A172 (cell line): ENCODE measurements at regions not wholly inside any gene's neighbourhood (a gene's known extent, or its start where the extent isn't known, plus 50 kb on each side); places are given as distances from the start of the nearest gene placed in this dataset.
"Not testable (repeated sequence)": the region's sequence is repeated elsewhere in the genome, so short reads cannot be mapped to it uniquely, and the experiment has no call there.

Experiments used
- DNase-seq: peaks from one replicate; pipeline ENCODE4 v3.0.0-alpha.2; 2015; ENCODE audit warnings: low spot score

DNA sequence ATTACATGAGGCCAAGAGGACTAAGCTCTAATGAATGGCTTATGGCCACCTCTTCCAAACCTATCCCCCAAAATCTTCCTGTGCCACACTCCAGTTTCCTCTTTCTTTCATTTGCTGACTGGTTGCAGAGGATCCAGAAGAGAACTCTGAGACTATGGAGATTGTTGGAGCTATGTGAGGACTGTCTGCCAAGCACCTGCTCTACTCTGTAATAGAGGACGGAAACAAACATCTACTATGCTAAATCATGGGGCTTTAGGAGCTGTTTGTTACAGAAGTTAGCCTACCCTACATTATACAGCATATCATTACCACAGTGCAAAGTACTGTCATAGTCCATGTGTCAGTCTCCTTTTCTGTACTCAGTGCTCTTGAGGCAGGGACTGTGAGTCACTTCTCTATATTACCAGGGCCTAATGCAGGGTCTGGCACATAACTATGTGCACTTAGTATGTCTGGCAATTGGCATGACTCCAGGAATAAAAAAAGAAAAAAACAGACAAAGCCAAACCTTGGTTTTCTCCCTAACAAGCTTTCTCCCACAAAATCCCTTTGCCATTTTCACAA, 95.1 kb downstream of the RPAP3 start:
- no peak for DNase-seq

DNA sequence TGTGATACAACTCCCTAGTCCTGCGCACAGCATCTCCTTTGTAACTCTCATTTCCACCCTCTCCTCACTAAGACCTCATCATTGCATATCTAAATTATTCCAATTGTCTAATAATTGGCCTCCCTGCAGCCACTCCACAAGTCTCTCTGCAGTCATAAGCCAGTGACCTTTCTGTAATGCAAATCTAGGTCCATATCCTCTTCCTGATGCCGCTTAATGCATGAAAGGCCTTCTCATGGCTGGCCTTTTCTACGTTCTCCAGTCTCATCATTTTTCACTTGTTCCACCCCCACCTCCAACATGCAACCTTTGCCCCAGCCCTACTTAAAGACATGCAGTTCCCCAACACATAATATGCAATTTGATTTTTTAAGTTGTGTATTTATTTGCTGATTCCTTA, 96.0 kb downstream of the RPAP3 start:
- DNase-seq = no peak

GRCh38 chr12:47608671-47609070, 97.2 kb downstream of the RPAP3 start:
- DNase-seq = not testable (repeated sequence)

- DNase-seq = peak; percentile 19
Observed at GRCh38 chr12:47604221-47604873, 101.5 kb downstream of the RPAP3 start.

DNA sequence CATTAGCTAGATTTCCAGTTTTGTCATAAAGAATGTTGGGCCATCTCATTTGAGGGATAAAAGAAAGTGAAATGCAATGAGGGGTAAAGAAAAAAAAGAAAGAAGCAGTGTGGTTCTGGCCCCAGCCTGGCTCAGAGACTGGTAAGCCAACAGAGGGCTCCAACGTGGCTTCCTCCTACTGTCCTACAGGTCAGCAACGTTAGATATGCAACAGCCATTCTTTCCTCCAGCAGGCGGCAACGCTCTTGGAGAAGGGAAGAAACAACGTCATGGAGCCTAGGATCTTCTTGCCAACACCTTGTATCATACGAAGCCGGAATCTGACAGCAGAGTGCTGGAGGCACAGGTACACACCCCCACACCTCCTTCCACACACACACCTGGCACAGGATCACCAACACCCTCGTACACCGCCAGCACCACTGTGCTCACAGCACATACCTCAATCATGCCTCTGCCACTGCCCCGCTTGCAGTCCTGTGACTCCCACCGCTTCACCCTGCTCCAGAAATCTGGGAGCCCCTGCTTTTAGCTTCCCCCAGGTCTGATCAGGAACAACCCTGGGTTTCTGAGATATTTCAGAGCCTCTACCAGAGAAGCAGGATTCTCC, 102.8 kb downstream of the RPAP3 start:
- DNase-seq = no peak

GRCh38 chr12:47602325-47602724, 103.5 kb downstream of the RPAP3 start:
- no peak for DNase-seq

DNA sequence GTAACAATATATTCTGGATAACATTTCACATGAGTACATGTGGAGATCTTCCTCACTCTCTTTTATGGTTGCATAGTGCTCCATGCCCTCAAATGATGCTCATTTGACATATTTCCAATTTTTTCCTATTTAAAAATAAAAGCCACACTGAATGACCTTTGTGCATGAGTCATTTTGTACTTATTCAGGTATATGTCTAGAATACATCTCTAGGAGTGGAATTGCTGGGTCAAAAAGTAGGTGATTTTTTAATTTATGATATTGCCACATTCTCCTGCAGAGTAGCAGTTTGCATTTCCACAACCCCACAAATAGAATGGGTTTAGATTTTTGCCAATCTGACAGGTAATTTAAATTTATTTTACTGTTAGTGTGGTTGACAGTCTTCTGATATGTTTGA, 104.8 kb downstream of the RPAP3 start:
- DNase-seq = no peak

DNA sequence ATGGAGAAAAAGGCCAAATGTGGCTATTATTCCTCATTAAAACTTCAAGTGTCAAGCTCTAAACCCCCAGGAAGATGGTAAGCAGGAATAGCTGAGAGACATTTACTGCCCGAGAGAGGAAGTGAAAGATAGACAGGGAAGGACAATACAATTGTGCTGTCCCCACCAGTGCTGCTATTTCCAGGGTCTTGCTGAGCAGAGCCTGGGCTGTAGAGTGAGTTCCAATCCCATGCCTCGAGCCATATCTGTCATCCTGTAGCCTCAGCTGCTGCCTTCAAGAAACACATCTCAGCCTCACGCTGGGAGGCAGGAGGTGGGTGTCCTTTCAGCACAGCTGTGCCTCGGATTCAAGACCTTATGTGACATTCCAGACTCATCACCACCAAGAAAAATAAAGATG, 114.0 kb downstream of the RPAP3 start:
- DNase-seq = no peak

DNA sequence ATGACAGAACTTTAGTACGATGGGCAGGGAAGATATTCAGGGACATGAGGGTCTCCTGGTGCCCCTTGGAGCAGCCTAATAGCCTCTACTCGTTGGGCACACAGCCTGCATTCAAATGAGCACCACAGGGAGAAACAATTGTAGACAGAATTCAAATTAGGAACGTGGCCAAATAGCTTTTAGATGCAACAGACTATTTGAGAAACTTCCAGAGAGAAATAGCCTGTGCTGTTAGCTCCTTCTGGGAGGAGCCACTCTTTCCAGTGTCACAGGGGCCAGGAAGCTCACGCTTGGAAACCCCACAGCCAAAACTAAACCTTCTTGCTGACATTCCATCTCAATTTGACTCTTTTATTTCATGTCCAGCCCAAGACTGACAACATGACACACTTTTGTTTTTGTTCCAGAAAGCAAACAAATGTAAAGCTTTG, 114.5 kb downstream of the RPAP3 start:
- DNase-seq = no peak

- no peak for DNase-seq
Observed at GRCh38 chr12:47590771-47591360, 115.0 kb downstream of the RPAP3 start.

GRCh38 chr12:47586952-47587669, 118.7 kb downstream of the RPAP3 start:
- DNase-seq = no peak

- no peak for DNase-seq
Observed at GRCh38 chr12:47585507-47585906, 120.3 kb downstream of the RPAP3 start.

DNA sequence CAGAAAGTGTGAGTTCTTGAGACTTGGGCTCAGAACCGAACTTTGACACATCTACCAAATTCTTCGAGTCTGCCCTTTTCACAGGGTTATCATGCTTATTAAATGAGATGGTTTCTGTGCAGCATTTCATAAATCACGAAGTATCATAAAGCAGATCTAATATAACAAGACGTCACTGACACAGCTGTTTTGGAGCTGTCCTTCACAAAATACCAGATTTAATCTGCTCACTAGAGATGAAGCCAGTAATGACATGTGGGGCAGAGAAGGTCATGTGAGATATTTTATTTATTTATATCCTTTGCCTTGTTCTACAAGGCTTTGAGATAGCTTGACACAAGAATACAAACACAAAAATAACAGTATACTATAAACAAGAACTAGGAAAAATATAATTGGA, 127.0 kb downstream of the RPAP3 start:
- no peak for DNase-seq

GRCh38 chr12:47577206-47577989, 128.4 kb downstream of the RPAP3 start:
- no peak for DNase-seq

DNA sequence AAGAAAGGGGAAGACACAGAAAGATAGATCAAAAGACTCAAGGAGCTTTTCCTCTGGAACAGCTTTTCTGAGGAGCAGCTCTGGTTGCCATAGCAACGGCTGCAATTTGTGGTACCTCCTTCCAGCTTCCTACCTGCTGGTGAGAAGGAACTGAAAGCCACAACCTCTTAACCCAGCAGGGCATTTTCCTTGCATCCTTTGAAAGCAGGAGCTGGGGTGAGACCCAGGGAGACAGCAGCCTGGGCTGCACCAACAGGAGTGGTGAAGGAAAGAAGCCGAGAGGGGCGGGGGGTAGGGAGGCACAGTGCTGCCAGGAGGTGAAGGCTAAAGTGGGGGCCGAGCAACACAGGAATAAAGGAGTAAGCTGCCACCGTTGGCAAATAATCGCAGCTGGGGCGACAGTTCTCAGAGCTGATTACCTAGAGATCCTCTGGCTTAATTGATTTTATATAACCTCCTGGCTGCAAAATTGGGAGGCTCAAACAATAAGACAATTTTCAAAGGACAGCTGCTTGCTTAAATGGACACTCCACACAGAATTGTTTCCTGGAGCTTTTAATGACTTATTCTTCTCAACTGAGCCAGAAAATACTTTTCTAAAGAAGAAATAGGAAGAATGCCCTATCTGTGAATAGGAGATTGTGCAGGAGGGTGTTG, 129.4 kb downstream of the RPAP3 start:
- DNase-seq = no peak

DNA sequence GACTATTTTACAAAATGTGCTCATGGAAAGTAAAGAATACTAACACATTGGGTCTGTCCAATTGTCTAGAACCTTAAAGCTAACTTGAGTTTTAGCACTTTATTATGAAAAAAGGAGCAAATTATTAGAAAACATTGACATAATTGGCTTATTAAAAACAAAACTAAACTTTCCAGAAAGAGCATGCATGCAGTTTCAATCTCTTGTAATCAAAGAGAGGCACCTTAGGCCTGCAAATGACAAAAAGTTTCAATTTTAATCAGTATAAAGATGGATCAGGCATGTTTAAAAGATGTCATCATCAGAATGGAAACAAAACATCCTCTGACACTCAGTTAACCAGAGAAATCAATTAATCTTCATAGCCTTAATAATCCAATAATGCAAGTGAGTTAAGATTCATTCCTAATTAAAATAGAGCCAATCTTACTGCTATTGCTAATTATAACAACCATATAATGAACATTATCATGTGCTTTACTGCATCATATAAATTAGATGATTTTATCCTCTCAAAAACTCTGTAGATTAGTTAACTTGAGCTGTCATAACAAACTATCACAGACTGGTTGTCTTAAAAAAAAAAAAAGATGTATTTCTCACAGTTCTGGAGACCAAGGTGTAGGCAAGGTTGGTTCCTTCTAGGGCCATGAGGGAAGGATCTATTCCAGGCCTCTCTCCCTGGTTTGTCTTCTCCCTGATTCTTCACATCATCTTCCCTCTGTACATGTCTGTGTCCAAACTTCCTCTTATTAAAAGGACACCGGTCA, 131.4 kb downstream of the RPAP3 start:
- no peak for DNase-seq

GRCh38 chr12:47573146-47573659, 132.6 kb downstream of the RPAP3 start:
- no peak for DNase-seq

GRCh38 chr12:47570151-47570550, 135.7 kb downstream of the RPAP3 start:
- no peak for DNase-seq

- DNase-seq = no peak
Observed at GRCh38 chr12:47562201-47562600, 143.6 kb downstream of the RPAP3 start.

- DNase-seq = peak; percentile 46
Observed at GRCh38 chr12:47561746-47562145, 144.1 kb downstream of the RPAP3 start.
